Peyer's patch (tissue), 4 donors: ENCODE measurements at regions not wholly inside any gene's neighbourhood (a gene's known extent, or its start where the extent isn't known, plus 50 kb on each side); places are given as distances from the start of the nearest gene placed in this dataset.
A peak's percentile ranks its signal among the peaks of the same experiment; 100 is the strongest.

Experiments
- DNase-seq, 3 donors: peaks; one replicate each; pipeline ENCODE4 v3.0.0-alpha.2; 2017 to 2019
- H3K27ac ChIP-seq, 4 donors: fragments of 200-600 bp; sonication (generic); one replicate each; pipeline ENCODE4 v1.5.1; 2016 to 2019
- H3K27me3 ChIP-seq, 2 donors: fragments of 200-600 bp; sonication (generic); one replicate each; pipeline ENCODE4 v1.5.1; 2019
- H3K36me3 ChIP-seq, 3 donors: fragments of 200-600 bp; sonication (generic); one replicate each; pipeline ENCODE4 v1.5.1; 2016 to 2019
- H3K4me1 ChIP-seq, 4 donors: fragments of 200-600 bp; sonication (generic); one replicate each; pipeline ENCODE4 v1.5.1; 2016 to 2019
- H3K4me3 ChIP-seq, 4 donors: fragments of 200-600 bp; sonication (generic); 1 replicate in 3 of 4; 2 replicates in 1 of 4; pipeline ENCODE4 v1.5.1; 2016 to 2019; ENCODE audit warnings: mild to moderate bottlenecking in 1 of 4
- H3K9me3 ChIP-seq, 4 donors: fragments of 200-600 bp; sonication (generic); one replicate each; pipeline ENCODE4 v1.5.1; 2016 to 2019; ENCODE audit warnings: mild to moderate bottlenecking in 1 of 4
- CTCF ChIP-seq, 6 experiments: fragments of 450-650 bp in 4 of 6; fragments of 200-600 bp in 2 of 6; sonication (generic) in 1 of 6; IDR thresholded peaks; one replicate each; pipeline ENCODE4 v1.5.1; 2017 to 2019; ENCODE audit warnings: antibody characterized with exemption in 6 of 6, mild to moderate bottlenecking in 3 of 6, moderate library complexity in 1 of 6
- POLR2A ChIP-seq, 2 donors: fragments of 450-650 bp; IDR thresholded peaks; one replicate each; pipeline ENCODE4 v1.5.1; 2017; ENCODE audit warnings: antibody characterized with exemption in 2 of 2, mild to moderate bottlenecking in 2 of 2, moderate library complexity in 2 of 2

DNA sequence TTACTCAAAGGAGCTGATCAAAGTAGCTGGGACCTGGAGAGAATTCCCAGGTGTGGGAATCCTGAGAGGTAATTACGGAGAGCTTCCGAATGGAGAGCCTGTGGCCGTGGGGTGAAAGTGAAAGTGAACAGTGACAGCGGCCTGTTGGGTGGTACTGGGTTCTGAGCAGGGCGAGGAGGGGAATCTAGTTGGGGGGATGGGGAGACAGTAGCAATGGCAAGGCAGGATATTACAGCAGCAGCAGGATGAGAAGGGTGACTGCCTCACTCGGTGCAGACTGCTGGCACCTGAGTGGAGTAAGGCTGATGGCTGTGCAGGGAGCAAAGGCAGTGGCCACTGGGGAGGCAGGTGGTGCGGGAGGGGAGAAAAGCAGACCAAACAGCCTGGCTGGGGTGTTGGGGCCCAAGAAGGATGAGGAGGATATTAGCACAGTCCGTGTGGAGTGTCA is 70.3 kb upstream of the PRDX6 start:
- Histone ChIP-seq H3K27me3 (no peaks in the 10 kb centered on the region), H3K4me1 (peaks cover 0 to 11% (median 4%) of the 10 kb centered on the region in 4 donors), H3K36me3 (no peaks in the 10 kb centered on the region), H3K4me3 (peak overlapping the region; percentile 21 to 48 (median 34)), H3K9me3 (no peaks in the 10 kb centered on the region), H3K27ac (peak overlapping the region in 2 of 4 donors; percentile 31 to 55)
- peak in 2 of 3 donors; percentile 40 to 65 for DNase-seq
- TF ChIP-seq CTCF (IDR thresholded peaks at IDR 0.05) (no peak), POLR2A (IDR thresholded peaks at IDR 0.05) (no peak)

DNA sequence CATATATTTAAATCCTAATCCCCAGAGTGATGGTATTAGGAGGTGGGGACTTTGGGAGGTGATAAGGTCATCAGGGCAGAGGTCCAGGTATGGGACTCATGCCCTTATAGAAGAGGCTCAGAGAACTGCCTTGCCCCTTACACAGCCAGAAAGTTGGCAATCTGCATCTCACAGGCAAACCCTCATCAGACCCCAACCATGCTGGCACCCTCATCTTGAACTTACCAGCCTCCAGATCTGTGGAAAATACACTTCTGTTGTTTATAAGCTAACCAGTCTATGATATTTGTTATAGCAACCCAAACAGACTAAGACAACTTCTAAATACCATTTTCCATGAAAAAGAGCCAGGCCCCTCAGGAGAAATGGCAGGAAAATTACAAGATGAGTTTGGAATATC is 69.3 kb upstream of the PRDX6 start:
- Histone ChIP-seq H3K4me1 (peaks cover 0 to 14% (median 4%) of the 10 kb centered on the region in 4 donors), H3K36me3 (no peaks in the 10 kb centered on the region), H3K4me3 (no peak overlapping the region), H3K9me3 (no peaks in the 10 kb centered on the region), H3K27me3 (no peaks in the 10 kb centered on the region), H3K27ac (no peak overlapping the region)
- DNase-seq: no peak
- TF ChIP-seq POLR2A (IDR thresholded peaks at IDR 0.05): no peak
- TF ChIP-seq CTCF (IDR thresholded peaks at IDR 0.05): no peak

GRCh38 chr1:173408886-173409285 is 68.2 kb upstream of the PRDX6 start:
- Histone ChIP-seq H3K9me3 (no peaks in the 10 kb centered on the region), H3K4me3 (no peak overlapping the region), H3K27ac (no peak overlapping the region), H3K27me3 (no peaks in the 10 kb centered on the region), H3K36me3 (no peaks in the 10 kb centered on the region), H3K4me1 (peaks cover 0 to 17% (median 9%) of the 10 kb centered on the region in 4 donors)
- TF ChIP-seq POLR2A (IDR thresholded peaks at IDR 0.05) (no peak), CTCF (IDR thresholded peaks at IDR 0.05) (peak in 1 of 6 experiments; percentile 4)
- no peak for DNase-seq

DNA sequence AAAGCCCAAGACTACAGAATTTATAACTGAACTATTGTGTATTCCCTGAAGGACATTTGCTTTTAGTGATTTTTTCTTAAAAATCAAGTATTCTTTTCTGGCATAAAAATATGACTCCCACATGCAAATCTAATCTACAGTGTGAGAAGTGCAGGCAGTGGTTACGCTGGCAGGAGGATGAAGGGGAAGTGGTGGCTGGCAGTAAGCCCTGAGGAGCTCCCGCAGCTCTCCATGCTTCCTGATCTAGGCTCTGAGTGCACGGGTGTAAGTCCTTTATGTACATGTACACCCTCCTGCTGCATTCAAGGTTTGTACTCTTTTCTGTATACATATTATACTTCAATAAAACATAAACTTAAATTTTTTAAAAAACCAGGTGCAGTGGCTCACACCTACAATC is 67.5 kb upstream of the PRDX6 start:
- no peak overlapping the region for H3K4me3 ChIP-seq
- H3K4me1 ChIP-seq: peaks cover 0 to 25% (median 10%) of the 10 kb centered on the region in 4 donors
- H3K9me3 ChIP-seq: no peaks in the 10 kb centered on the region
- no peaks in the 10 kb centered on the region for H3K27me3 ChIP-seq
- TF ChIP-seq CTCF (IDR thresholded peaks at IDR 0.05): no peak
- no peak for TF ChIP-seq POLR2A (IDR thresholded peaks at IDR 0.05)
- peak in 2 of 3 donors; percentile 71 to 81 for DNase-seq
- no peaks in the 10 kb centered on the region for H3K36me3 ChIP-seq
- peak overlapping the region in 1 of 4 donors; percentile 71 for H3K27ac ChIP-seq

GRCh38 chr1:173410133-173410793 is 66.9 kb upstream of the PRDX6 start:
- Histone ChIP-seq H3K9me3 (no peaks in the 10 kb centered on the region), H3K27me3 (no peaks in the 10 kb centered on the region), H3K4me3 (no peak overlapping the region), H3K27ac (peak overlapping the region in 3 of 4 donors; percentile 9 to 71 (median 16)), H3K36me3 (no peaks in the 10 kb centered on the region), H3K4me1 (peaks cover 0 to 28% (median 11%) of the 10 kb centered on the region in 4 donors)
- DNase-seq: no peak
- TF ChIP-seq POLR2A (IDR thresholded peaks at IDR 0.05) (no peak), CTCF (IDR thresholded peaks at IDR 0.05) (no peak)
